GM19023 (cell line): ENCODE measurements at regions not wholly inside any gene's neighbourhood (a gene's known extent, or its start where the extent isn't known, plus 50 kb on each side); places are given as distances from the start of the nearest gene placed in this dataset.

ENCODE experiments used
- ATAC-seq: cut with Tn5 transposase; IDR thresholded peaks from one replicate; pipeline ENCODE4 v1.9.1; 2021; ENCODE audit warnings: mild to moderate bottlenecking, moderate library complexity; ENCODE audit not compliant: unreplicated experiment

- ATAC-seq = no peak
Observed at GRCh38 chr15:95346721-95347475, 983.6 kb upstream of the NR2F2 start.

DNA sequence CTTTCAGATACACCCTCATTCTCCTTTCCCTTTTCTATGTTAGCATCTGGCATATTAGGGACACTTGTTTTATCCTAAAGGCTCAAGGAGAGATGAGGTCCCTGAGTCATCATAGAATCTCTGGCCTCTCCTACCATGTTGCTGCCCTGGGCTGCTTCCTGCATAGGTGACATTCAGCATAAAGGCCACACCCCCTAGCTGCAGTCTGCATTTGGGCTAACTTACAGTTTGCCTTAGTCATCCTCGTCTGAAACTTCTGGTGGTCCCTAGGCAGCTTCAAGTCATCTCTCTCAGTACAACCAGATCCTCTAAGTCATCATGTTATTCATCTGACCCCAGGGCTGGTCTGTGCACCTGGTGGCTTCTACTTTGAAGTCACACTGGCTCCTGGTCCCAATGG lies 982.7 kb upstream of the NR2F2 start:
- no peak for ATAC-seq

- no peak for ATAC-seq
Observed at GRCh38 chr15:95350908-95351307, 979.6 kb upstream of the NR2F2 start.

DNA sequence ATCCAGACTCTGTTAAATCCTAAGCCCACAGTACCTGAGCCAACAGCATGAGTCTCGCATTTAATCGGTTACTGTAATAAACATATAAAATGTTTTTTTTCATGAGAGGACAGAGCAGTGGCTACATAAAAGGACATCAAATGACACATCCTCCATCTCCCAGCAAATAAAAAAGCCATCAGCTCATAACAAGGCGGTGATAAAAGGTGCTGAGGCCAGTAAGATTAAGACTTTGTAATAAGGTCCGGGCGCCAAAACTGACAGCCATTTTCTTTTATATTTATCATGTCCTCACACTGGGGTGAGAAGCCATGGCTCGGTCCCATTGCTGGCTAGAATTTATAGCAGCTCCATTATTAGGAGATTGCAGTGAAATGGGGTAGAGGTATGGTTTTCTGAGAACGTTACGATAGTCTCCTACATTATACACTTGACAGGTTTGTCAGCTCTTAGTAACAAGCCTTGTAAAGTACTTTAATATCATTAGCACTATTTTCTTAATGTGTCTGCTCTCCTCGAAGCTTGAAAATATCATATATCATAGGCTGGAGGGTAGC lies 977.8 kb upstream of the NR2F2 start:
- no peak for ATAC-seq

DNA sequence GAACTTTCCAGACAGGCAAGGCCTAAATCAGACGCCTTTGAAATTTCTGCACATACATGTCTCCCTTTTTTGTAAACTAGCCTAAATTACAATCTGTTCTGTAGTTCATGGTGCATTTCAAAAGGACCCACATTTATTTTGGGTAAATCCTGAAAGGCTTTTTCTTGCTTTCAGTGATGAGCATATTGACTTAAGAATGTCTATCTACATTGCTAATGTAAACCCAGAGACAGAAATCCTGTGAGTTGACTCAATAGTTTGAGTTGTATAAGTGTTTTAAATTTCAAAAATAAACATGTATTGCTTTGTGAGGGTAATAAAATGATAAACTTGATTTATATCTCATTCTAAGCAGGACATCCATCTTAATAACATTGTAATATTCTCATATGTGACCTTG lies 977.0 kb upstream of the NR2F2 start:
- no peak for ATAC-seq

DNA sequence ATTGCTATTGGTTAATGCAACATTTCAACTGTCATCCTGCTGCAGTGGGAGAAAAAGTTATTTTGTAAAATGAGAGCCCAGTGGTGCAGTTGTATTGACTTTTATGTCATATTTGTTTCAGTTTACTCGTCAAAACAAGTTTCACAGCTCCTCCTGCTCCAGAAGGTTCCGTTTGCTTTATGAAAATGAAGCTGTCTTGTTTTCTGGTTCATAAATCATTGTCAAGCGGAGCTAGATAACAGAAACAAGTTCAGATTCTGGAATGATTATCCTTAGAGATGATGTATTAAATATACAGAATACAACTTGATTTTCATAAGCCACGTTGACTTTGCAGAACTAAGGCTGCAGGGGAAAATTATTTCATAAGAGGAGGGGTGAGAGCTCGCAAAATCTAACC lies 970.5 kb upstream of the NR2F2 start:
- no peak for ATAC-seq

DNA sequence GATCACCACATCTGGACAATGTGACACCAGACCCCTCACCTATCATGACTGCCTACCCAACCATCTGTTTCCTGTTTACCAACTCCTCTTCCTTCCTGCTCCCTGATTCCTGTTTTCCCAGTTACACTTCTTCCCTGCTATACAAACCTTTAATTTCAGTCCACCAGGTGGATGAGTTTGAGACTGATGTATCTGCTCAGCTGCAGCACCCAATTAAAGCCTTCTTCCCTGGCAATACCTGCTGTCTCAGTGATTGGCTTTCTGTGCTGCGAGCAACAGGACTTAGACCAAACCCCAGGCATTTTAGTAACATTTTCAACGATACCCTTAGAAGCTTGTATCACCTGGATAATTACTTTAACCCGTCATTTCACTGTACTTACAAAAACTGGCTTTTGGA lies 968.2 kb upstream of the NR2F2 start:
- no peak for ATAC-seq

DNA sequence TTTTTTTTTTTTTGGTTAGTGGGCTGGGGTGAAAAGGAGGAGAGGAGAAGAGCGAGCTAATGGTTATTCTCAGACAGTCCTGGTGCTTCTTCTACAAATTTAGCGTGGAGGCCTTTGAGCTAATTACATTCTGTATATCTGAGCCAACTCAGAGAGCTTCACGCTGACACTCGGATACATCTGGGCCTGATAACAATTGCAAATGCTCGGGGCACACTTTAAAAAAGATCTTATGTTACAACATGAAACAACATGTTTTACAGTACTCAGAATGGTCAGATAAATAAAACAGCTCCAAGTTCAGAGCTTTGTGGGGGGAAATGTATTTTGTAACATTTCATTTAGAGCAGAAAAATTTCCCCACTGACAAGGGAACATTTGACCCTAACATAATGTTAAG lies 966.9 kb upstream of the NR2F2 start:
- no peak for ATAC-seq

- no peak for ATAC-seq
Observed at GRCh38 chr15:95365511-95366107, 964.9 kb upstream of the NR2F2 start.

- no peak for ATAC-seq
Observed at GRCh38 chr15:95368191-95368590, 962.3 kb upstream of the NR2F2 start.

GRCh38 chr15:95368755-95369601 lies 961.5 kb upstream of the NR2F2 start:
- no peak for ATAC-seq

DNA sequence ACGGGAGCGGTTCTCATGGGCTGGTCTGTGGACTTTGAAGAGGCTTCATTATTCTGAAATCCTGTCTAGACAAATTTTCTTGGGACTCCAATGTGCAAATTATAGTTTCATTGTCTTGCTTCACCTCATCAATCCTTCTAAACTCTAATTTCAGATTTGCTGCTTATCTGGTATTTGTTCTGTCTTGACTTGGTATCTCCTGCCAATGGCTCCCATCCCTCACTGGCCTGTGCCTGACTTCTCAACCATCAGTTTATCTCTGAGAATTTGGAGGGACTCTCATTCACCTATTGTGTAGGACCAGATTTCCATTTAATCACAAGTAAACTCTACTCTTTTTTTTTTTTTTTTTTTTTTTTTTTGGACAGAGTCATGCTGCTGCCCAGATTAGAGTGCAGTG lies 960.2 kb upstream of the NR2F2 start:
- no peak for ATAC-seq

DNA sequence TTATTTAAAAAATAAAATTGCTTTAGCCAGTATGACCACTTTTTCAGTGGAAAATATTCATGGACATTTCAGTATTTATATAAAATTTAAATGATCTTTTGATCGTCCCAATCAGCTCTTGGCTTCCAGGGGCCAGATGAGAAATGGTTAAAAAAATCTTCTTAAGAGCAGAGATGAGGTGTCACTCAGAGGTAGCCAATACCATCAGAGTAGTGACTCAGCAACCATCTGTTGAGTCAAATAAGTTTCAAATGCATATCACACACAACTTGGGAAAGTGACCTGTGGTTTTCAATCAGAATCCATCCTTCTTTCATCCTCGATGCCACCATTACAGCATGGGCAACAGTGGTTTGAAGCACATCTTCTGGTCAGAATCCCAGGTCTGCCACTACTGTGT lies 958.8 kb upstream of the NR2F2 start:
- ATAC-seq = no peak

GRCh38 chr15:95375281-95375680 lies 955.2 kb upstream of the NR2F2 start:
- no peak for ATAC-seq

DNA sequence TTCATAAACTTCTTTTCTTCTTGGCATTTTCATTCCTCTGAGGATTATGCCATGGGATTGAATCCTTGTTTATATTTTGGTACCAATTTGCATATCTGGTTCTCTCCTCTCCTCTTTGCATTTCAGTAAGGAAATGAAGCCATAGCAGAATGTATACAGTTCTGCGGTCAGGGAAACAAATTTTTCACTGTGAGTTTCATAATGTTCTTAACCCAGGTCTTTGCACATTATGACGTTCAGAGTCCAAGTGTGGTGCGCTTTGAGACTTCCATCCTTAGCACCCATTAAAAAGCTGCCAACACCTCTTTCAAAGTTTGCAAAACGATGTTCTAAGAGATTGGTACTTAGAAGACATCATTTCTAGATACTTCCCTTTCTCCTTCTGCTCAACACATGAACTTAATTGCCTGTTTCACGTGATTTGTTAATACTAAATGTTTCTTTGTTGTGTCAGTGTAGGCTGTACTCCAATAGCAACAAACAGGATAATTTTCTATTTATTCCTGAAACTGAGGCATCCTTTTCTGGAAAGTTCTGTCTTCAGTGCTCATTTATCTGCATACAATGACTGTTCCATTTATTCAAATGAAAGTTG lies 953.1 kb upstream of the NR2F2 start:
- no peak for ATAC-seq

- ATAC-seq = no peak
Observed at GRCh38 chr15:95394186-95395067, 936.1 kb upstream of the NR2F2 start.

GRCh38 chr15:95400428-95400827 lies 930.1 kb upstream of the NR2F2 start:
- ATAC-seq = no peak

DNA sequence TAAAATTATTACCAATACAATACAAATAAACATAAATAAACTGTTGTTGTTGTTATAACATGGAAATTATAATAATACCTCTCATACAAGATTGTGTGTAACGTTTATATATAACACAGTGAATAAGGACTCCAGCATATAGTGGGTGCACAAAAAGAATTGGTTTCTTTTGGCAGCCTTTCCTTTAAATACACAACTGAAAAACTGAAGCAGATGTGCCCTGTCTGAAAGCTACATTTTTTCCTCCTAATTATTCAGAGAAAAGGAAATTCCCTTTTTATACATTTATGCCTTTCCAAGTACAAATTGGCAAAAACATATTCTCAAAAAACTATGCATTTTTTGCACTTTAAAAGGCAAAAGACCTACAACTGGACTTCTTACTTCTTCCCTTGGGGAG lies 928.9 kb upstream of the NR2F2 start:
- no peak for ATAC-seq

- no peak for ATAC-seq
Observed at GRCh38 chr15:95405447-95405846, 925.1 kb upstream of the NR2F2 start.

DNA sequence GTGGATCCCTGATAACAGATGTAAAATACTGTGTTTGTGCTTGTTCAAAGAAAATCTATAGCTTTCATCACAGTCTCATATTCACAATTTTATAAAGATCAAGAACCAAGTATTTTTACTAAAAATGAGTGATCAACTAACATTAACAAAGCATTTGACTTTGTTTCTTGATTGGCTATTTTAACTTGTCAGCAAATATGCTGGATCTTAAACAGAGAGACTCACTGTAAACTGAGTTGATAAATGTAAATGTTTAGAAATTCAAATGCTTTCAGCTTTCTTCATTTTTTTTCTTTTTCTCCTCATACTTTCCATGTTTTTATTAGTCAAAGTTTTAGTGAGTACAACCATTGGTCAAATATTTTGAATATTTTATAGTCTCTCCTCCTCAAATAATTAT lies 923.0 kb upstream of the NR2F2 start:
- ATAC-seq = no peak
